ENCODE measurements at regions not wholly inside any gene's neighbourhood (a gene's known extent, or its start where the extent isn't known, plus 50 kb on each side); places are given as distances from the start of the nearest gene placed in this dataset.

- no peak for DNase-seq (ENCODE audit: low read depth in 1 of 2, low spot score in 1 of 2)
- TF ChIP-seq CTCF (IDR thresholded peaks at IDR 0.05; ENCODE audit: insufficient read depth, low read length) (no peak), POLR2AphosphoS5 (IDR thresholded peaks at IDR 0.05; ENCODE audit: low read depth) (no peak), GABPA (IDR thresholded peaks at IDR 0.05; ENCODE audit: low read depth) (no peak), REST (IDR thresholded peaks at IDR 0.05; ENCODE audit: insufficient replicate concordance, low read depth) (no peak), SPI1 (IDR thresholded peaks at IDR 0.05; ENCODE audit: borderline replicate concordance, low read depth) (no peak)
- Histone ChIP-seq H3K27ac (replicated peaks) (no peak overlapping the region), H3K27me3 (ENCODE audit: insufficient read depth, poor library complexity, severe bottlenecking) (no peaks in the 10 kb centered on the region), H3K4me3 (replicated peaks; ENCODE audit: insufficient read depth, low read length) (no peak overlapping the region)
Observed at GRCh38 chr3:62999791-63000190, 124.6 kb upstream of the CADPS start.

- no peak for DNase-seq (ENCODE audit: low read depth in 1 of 2, low spot score in 1 of 2)
- no peak for TF ChIP-seq POLR2AphosphoS5 (IDR thresholded peaks at IDR 0.05; ENCODE audit: low read depth)
- no peak for TF ChIP-seq SPI1 (IDR thresholded peaks at IDR 0.05; ENCODE audit: borderline replicate concordance, low read depth)
- TF ChIP-seq GABPA (IDR thresholded peaks at IDR 0.05; ENCODE audit: low read depth), result no peak
- no peak for TF ChIP-seq REST (IDR thresholded peaks at IDR 0.05; ENCODE audit: insufficient replicate concordance, low read depth)
- TF ChIP-seq CTCF (IDR thresholded peaks at IDR 0.05; ENCODE audit: insufficient read depth, low read length), result no peak
- Histone ChIP-seq H3K27me3 (ENCODE audit: insufficient read depth, poor library complexity, severe bottlenecking) (no peaks in the 10 kb centered on the region), H3K27ac (replicated peaks) (no peak overlapping the region), H3K4me3 (replicated peaks; ENCODE audit: insufficient read depth, low read length) (no peak overlapping the region)
Observed at GRCh38 chr3:63004448-63004847, 129.2 kb upstream of the CADPS start.

- no peak for DNase-seq (ENCODE audit: low read depth in 1 of 2, low spot score in 1 of 2)
Observed at GRCh38 chr3:63015614-63016309, 140.5 kb upstream of the CADPS start.

More at GRCh38 chr3:63015614-63016309, 140.5 kb upstream of the CADPS start:
- no peak overlapping the region for H3K4me3 ChIP-seq (replicated peaks; ENCODE audit: insufficient read depth, low read length)
- H3K27ac ChIP-seq (replicated peaks), result no peak overlapping the region
- H3K27me3 ChIP-seq (ENCODE audit: insufficient read depth, poor library complexity, severe bottlenecking), result no peaks in the 10 kb centered on the region
- no peak for TF ChIP-seq REST (IDR thresholded peaks at IDR 0.05; ENCODE audit: insufficient replicate concordance, low read depth)
- no peak for TF ChIP-seq SPI1 (IDR thresholded peaks at IDR 0.05; ENCODE audit: borderline replicate concordance, low read depth)
- no peak for TF ChIP-seq CTCF (IDR thresholded peaks at IDR 0.05; ENCODE audit: insufficient read depth, low read length)
- TF ChIP-seq POLR2AphosphoS5 (IDR thresholded peaks at IDR 0.05; ENCODE audit: low read depth), result no peak
- no peak for TF ChIP-seq GABPA (IDR thresholded peaks at IDR 0.05; ENCODE audit: low read depth)

Data from HL-60 (cell line).